ENCODE measurements at regions not wholly inside any gene's neighbourhood (a gene's known extent, or its start where the extent isn't known, plus 50 kb on each side); places are given as distances from the start of the nearest gene placed in this dataset.
A peak's percentile ranks its signal among the peaks of the same experiment; 100 is the strongest.

DNA sequence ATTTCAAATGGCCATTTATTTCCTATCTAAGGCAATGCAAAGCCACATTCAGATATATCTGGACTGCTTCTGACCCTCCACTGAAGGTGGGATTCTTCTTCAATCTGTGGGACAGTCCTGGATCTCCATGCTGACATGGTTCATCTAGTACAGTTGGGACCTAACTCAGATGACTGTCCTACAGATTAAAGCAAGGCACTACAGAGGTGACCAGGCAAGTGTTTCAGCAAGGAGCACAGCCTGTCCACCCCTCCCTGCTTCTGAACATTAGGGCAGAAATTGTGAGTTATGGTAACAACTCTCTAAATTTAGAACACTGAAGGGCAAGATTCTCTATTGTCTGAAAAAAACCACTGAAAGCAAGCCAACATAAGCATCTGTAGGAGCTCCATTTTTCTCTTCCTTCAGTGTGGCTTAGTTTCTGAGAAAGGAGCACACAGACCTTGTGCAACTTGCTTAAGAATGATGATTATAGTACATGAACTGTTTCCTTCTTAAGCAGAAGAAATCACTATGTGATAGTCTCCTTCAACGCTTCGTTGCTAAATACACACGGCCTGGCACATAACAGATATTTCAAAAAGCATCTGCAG lies 62.9 kb upstream of the BARX1 start:
- DNase-seq = no peak
- TF ChIP-seq EP300 (IDR thresholded peaks at IDR 0.05) (no peak), POLR2A (IDR thresholded peaks at IDR 0.05) (no peak)
- H3K4me1 ChIP-seq (ENCODE audit: insufficient read depth) = no peaks in the 10 kb centered on the region
- no peaks in the 10 kb centered on the region for H3K27me3 ChIP-seq
- WGBS, 3 donors = 8 to 17% (median 12%) methylated on average over 3 of the region's 3 CpGs
- H3K27ac ChIP-seq = no peak overlapping the region
- no peak overlapping the region for H3K4me3 ChIP-seq
- no peaks in the 10 kb centered on the region for H3K9me3 ChIP-seq
- H3K36me3 ChIP-seq = no peaks in the 10 kb centered on the region
- intact Hi-C loops (cut with DNase I) = no loop called here

- H3K4me1 ChIP-seq (ENCODE audit: insufficient read depth) = no peaks in the 10 kb centered on the region
- no peaks in the 10 kb centered on the region for H3K27me3 ChIP-seq
- no peaks in the 10 kb centered on the region for H3K36me3 ChIP-seq
- no peak for DNase-seq
- no peak overlapping the region for H3K27ac ChIP-seq
- H3K4me3 ChIP-seq = no peak overlapping the region
- TF ChIP-seq POLR2A (IDR thresholded peaks at IDR 0.05) = no peak
- TF ChIP-seq CTCF (IDR thresholded peaks at IDR 0.05) = no peak
- no peak for TF ChIP-seq EP300 (IDR thresholded peaks at IDR 0.05)
- H3K9me3 ChIP-seq = no peaks in the 10 kb centered on the region
- WGBS, 3 donors = 85 to 97% (median 89%) methylated on average over 3 of the region's 3 CpGs
- intact Hi-C loops (cut with DNase I) = no loop called here
These were observed 61.6 kb upstream of the BARX1 start for GRCh38 chr9:94016744-94017143.

DNA sequence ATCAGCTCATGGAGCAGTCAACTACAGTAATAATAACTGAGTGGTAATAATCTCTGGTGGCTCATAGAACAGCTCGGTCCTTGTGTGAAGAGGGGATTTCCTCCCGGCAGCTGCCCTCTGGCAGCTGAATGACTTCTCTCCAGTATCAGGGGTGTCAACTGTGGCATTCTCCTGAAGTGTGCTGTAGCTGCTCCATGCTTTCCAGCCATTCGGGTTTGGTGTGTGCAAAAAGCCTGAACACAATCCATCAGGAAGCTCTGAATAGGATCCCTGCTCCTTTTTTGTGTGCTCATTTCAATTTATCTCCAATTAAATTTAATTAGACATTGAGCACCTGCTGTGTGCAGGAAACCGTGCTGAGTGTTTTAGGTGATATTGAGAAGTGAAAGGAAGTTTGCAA lies 59.8 kb upstream of the BARX1 start:
- no peaks in the 10 kb centered on the region for H3K9me3 ChIP-seq
- H3K36me3 ChIP-seq = no peaks in the 10 kb centered on the region
- H3K4me1 ChIP-seq (ENCODE audit: insufficient read depth) = no peaks in the 10 kb centered on the region
- 61 to 74% (median 73%) methylated on average over 4 of the region's 4 CpGs for WGBS, 3 donors
- TF ChIP-seq POLR2A (IDR thresholded peaks at IDR 0.05) = no peak
- TF ChIP-seq CTCF (IDR thresholded peaks at IDR 0.05) = no peak
- no peak for TF ChIP-seq EP300 (IDR thresholded peaks at IDR 0.05)
- no peak for DNase-seq
- no peak overlapping the region for H3K27ac ChIP-seq
- no peaks in the 10 kb centered on the region for H3K27me3 ChIP-seq
- H3K4me3 ChIP-seq = no peak overlapping the region
- intact Hi-C loops (cut with DNase I) = no loop called here

DNA sequence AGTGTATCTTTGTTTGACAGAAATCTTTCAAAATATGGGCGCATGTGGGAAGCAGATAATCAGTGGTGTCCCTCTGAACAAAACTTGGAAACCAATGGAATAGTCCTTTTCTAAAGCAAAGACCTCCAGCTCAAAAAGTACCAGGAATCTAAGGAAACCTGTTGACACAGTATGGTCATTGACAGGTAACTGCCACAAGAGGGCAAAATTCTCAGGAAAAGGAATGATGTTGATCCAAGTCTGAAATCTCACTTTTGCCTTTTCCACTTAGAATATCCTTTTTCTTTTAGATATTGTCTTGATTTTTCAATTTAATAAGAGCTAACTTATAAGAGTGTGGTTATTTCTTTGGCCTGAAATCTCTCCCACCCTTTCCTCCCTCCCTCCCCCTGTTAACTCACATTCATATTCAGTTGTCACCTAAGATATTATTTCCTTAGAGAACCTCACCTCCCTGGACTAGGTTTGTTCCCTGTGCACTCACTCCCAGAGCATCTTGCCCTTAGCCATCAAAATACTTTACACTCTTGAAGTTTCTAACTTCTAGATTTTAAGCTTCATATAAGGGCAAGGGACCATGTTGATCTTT lies 59.0 kb upstream of the BARX1 start:
- H3K9me3 ChIP-seq = no peaks in the 10 kb centered on the region
- no peak overlapping the region for H3K4me3 ChIP-seq
- no peak for DNase-seq
- no peaks in the 10 kb centered on the region for H3K27me3 ChIP-seq
- TF ChIP-seq EP300 (IDR thresholded peaks at IDR 0.05) (no peak), CTCF (IDR thresholded peaks at IDR 0.05) (no peak), POLR2A (IDR thresholded peaks at IDR 0.05) (no peak)
- H3K36me3 ChIP-seq = no peaks in the 10 kb centered on the region
- 52 to 71% (median 56%) methylated on average over 1 of the region's 1 CpG for WGBS, 3 donors
- intact Hi-C loops (cut with DNase I) = no loop called here
- H3K27ac ChIP-seq = no peak overlapping the region
- H3K4me1 ChIP-seq (ENCODE audit: insufficient read depth) = no peaks in the 10 kb centered on the region

DNA sequence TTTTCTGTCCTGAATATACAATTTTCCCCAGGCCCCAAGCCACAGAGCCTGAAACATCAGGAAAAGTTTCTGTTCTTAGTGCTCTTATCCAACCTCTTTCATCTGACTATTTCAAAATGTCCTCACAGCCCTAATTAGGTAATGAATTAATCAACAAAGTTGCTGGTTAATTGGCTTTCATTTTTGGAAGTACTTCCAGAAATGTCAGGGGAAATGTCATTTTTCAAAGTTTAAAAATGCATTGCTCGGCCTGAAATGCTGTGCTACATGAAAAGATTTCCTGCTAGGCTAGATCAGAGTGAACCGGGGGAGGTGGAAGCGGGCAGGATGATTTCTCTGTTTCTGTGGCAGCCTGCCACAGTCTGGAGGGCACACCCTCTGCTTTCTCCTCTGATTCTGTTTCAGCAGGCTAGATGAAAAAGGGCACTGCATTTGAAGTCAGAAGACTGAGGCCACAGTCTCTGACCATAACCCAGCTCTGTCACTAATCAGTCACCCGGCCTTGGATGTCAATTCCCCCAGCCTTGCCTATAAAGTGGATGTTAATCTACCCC lies 55.9 kb upstream of the BARX1 start:
- Histone ChIP-seq H3K36me3 (no peaks in the 10 kb centered on the region), H3K27ac (no peak overlapping the region), H3K4me1 (ENCODE audit: insufficient read depth) (no peaks in the 10 kb centered on the region), H3K4me3 (no peak overlapping the region), H3K27me3 (no peaks in the 10 kb centered on the region), H3K9me3 (no peaks in the 10 kb centered on the region)
- WGBS, 3 donors = 26 to 30% (median 27%) methylated on average over 4 of the region's 4 CpGs
- peak in 2 of 5 donors; percentile 29 to 46 for DNase-seq
- intact Hi-C loops (cut with DNase I) = no loop called here
- TF ChIP-seq CTCF (IDR thresholded peaks at IDR 0.05) = no peak
- TF ChIP-seq POLR2A (IDR thresholded peaks at IDR 0.05) = no peak
- TF ChIP-seq EP300 (IDR thresholded peaks at IDR 0.05) = no peak
